Activated CD8-positive, alpha-beta T cell treated with anti-CD3 and anti-CD28 coated beads for 36 hours (primary cell): ENCODE measurements at regions not wholly inside any gene's neighbourhood (a gene's known extent, or its start where the extent isn't known, plus 50 kb on each side); places are given as distances from the start of the nearest gene placed in this dataset.

Experiments used
- ATAC-seq: fragments of 200-7000 bp; cut with Tn5 transposase; one replicate; pipeline ENCODE4 v1.10.0; 2021; ENCODE audit warnings: mild to moderate bottlenecking, moderate library complexity
- CTCF ChIA-PET: fragments of 350-600 bp; sonication (Branson Sonifier 250); formaldehyde crosslinking; loops from one replicate; lab custom pipeline; 2021; ENCODE audit warnings: antibody characterized with exemption; lab: Charles Lee
- POLR2A ChIA-PET: fragments of 350-600 bp; sonication (Branson Sonifier 250); formaldehyde crosslinking; loops from one replicate; lab custom pipeline; 2021; ENCODE audit warnings: antibody characterized with exemption; lab: Charles Lee
- DNase-seq: peaks from one replicate; pipeline ENCODE4 v3.0.0-alpha.2; 2020
- H3K27ac Mint-ChIP-seq: one replicate; pipeline ENCODE4 v1.8.0; 2021; ENCODE audit warnings: mild to moderate bottlenecking, mixed read lengths
- H3K27me3 Mint-ChIP-seq: one replicate; pipeline ENCODE4 v1.8.0; 2021; ENCODE audit warnings: mixed read lengths
- H3K36me3 Mint-ChIP-seq: one replicate; pipeline ENCODE4 v1.8.0; 2021; ENCODE audit warnings: low read depth, mixed read lengths
- H3K4me1 Mint-ChIP-seq: one replicate; pipeline ENCODE4 v1.8.0; 2021; ENCODE audit warnings: low read depth, mixed read lengths
- H3K4me3 Mint-ChIP-seq: one replicate; pipeline ENCODE4 v1.8.0; 2021; ENCODE audit warnings: mild to moderate bottlenecking, moderate library complexity, mixed read lengths
- H3K9me3 Mint-ChIP-seq: one replicate; pipeline ENCODE4 v1.8.0; 2021; ENCODE audit warnings: mixed read lengths
- CTCF ChIP-seq: fragments of 200-600 bp; IDR thresholded peaks from one replicate; pipeline ENCODE4 v1.8.0; 2022; ENCODE audit warnings: antibody characterized with exemption, mild to moderate bottlenecking
- intact Hi-C: fragments of 100-400 bp; cut with micrococcal nuclease; formaldehyde crosslinking; loops from one replicate; pipeline ENCODE4 v1.10.0; 2022

- Mint-ChIP-seq H3K4me1 (peaks cover 13% of the 10 kb centered on the region), H3K27me3 (peaks cover 54% of the 10 kb centered on the region), H3K9me3 (no peaks in the 10 kb centered on the region), H3K27ac (no peak overlapping the region), H3K4me3 (peak overlapping the region; percentile 75), H3K36me3 (no peaks in the 10 kb centered on the region)
- TF ChIP-seq CTCF, result no peak
- DNase-seq (no peak), ATAC-seq (no peak)
- CTCF ChIA-PET, result interaction anchor here (1.1 kb wide), 1 partner anchor 11 kb away, joined by 3 read pairs; no protein-coding TSS in a partner anchor
- intact Hi-C loops, result no loop called here
- POLR2A ChIA-PET, result no interaction called here
These were observed 155.2 kb upstream of the PRSS16 start for GRCh38 chr6:27092316-27092692.

- no peak overlapping the region for H3K27ac Mint-ChIP-seq
- peak overlapping the region; percentile 10 for H3K4me3 Mint-ChIP-seq
- no peak for TF ChIP-seq CTCF
- intact Hi-C loops, result no loop called here
- no peak for DNase-seq
- H3K27me3 Mint-ChIP-seq, result peaks cover 51% of the 10 kb centered on the region
- ATAC-seq, result no peak
- H3K36me3 Mint-ChIP-seq, result no peaks in the 10 kb centered on the region
- H3K9me3 Mint-ChIP-seq, result peaks cover 1% of the 10 kb centered on the region
- ChIA-PET CTCF (no interaction called here), POLR2A (no interaction called here)
- H3K4me1 Mint-ChIP-seq, result peaks cover 13% of the 10 kb centered on the region
These were observed 151.6 kb upstream of the PRSS16 start for GRCh38 chr6:27095914-27096313.

- CTCF ChIA-PET, result no interaction called here
- intact Hi-C loops, result no loop called here
These were observed 150.5 kb upstream of the PRSS16 start for GRCh38 chr6:27096834-27097511.

GRCh38 chr6:27098956-27099355, 148.5 kb upstream of the PRSS16 start:
- Mint-ChIP-seq H3K9me3 (peaks cover 1% of the 10 kb centered on the region), H3K4me3 (no peak overlapping the region), H3K27ac (no peak overlapping the region), H3K27me3 (peaks cover 38% of the 10 kb centered on the region), H3K4me1 (peaks cover 7% of the 10 kb centered on the region), H3K36me3 (no peaks in the 10 kb centered on the region)
- CTCF ChIA-PET, result interaction anchor here (1.0 kb wide), 1 partner anchor 11 kb away, joined by 3 read pairs; no protein-coding TSS in a partner anchor
- TF ChIP-seq CTCF, result no peak
- DNase-seq, result no peak
- no peak for ATAC-seq
- intact Hi-C loops, result no loop called here
- POLR2A ChIA-PET, result no interaction called here

More at GRCh38 chr6:27096834-27097511, 150.5 kb upstream of the PRSS16 start:
- Mint-ChIP-seq H3K4me1 (peaks cover 9% of the 10 kb centered on the region), H3K36me3 (no peaks in the 10 kb centered on the region), H3K4me3 (peak overlapping the region; percentile 76), H3K9me3 (peaks cover 1% of the 10 kb centered on the region), H3K27ac (no peak overlapping the region), H3K27me3 (peaks cover 50% of the 10 kb centered on the region)
- ATAC-seq (peak; percentile 76), DNase-seq (peak; percentile 70)
- no peak for TF ChIP-seq CTCF
- POLR2A ChIA-PET, result interaction anchor here (0.9 to 1.3 kb wide), 2 partner anchors 32 to 42 kb away, joined by 3 read pairs; a partner anchor contains a TSS

GRCh38 chr6:27100921-27101320, 146.6 kb upstream of the PRSS16 start:
- DNase-seq (no peak), ATAC-seq (no peak)
- TF ChIP-seq CTCF, result no peak
- CTCF ChIA-PET, result no interaction called here
- no peak overlapping the region for H3K4me3 Mint-ChIP-seq
- intact Hi-C loops, result no loop called here
- H3K4me1 Mint-ChIP-seq, result peaks cover 7% of the 10 kb centered on the region
- H3K27ac Mint-ChIP-seq, result no peak overlapping the region
- peaks cover 35% of the 10 kb centered on the region for H3K27me3 Mint-ChIP-seq
- peaks cover 1% of the 10 kb centered on the region for H3K9me3 Mint-ChIP-seq
- H3K36me3 Mint-ChIP-seq, result no peaks in the 10 kb centered on the region
- POLR2A ChIA-PET, result no interaction called here
